Fibroblast of peridontal ligament (primary cell): ENCODE measurements at regions not wholly inside any gene's neighbourhood (a gene's known extent, or its start where the extent isn't known, plus 50 kb on each side); places are given as distances from the start of the nearest gene placed in this dataset.
"Not testable (repeated sequence)": the region's sequence is repeated elsewhere in the genome, so short reads cannot be mapped to it uniquely, and the experiment has no call there.

Experiments
- DNase-seq: peaks from one replicate; pipeline ENCODE4 v3.0.0-alpha.2; 2010; ENCODE audit errors: extremely low read depth

DNA sequence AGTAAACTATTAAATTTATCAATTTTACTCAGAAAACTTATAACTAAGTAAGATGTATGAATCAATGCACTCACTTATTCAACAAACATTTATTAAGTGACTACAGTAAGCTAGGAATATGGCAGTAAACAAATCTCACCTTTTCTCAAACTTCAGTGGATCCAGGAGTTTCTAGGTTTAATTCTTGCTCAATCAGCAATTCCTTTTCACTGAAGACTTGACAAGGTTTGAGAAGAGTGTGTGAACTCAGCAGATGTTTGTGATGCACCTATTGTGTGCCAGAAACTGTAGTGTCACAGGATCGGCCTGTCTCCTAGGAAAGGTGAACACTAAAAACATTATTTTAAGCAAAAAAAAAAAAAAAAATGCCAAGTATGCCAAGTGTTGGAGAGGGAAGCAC is 167.8 kb downstream of the ALG10 start:
- no peak for DNase-seq

- no peak for DNase-seq
Observed at GRCh38 chr12:34198924-34199323, 176.6 kb downstream of the ALG10 start.

DNA sequence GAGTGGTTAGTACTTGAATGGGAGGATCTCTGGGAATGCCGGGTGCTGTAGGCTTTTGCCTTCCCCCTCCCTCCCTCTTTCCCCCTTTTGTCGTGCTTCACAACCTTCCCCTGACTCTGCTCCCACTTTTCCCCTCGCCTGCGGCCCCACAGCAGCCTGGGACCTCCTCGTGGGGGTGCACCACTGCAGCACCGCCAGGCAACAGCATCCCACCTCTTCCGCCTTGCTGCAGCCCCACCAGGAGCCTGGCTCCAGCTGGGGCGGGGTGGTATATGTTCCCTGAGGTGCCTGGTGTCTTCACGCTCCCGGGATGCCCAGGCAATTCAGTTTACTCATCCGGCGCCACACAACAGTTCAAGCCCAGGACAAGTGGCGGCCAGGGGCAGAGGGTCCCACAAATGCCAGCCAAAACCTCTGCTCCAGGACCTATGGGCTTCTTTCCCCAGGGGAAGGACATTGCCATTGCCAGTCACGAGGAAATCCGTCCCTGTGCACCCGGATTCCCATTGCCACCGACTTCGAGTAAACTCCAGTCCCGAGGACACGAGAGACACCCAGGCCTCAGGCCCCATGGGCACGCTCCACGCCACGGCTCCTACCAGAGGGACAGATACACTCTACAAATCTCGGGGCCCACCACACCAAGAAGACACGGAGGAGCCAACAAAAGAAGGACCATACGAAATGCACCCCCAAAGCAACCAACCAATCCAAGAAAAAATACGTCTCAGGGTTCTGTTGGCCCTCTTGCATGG is 181.7 kb downstream of the ALG10 start:
- DNase-seq, result no peak

DNA sequence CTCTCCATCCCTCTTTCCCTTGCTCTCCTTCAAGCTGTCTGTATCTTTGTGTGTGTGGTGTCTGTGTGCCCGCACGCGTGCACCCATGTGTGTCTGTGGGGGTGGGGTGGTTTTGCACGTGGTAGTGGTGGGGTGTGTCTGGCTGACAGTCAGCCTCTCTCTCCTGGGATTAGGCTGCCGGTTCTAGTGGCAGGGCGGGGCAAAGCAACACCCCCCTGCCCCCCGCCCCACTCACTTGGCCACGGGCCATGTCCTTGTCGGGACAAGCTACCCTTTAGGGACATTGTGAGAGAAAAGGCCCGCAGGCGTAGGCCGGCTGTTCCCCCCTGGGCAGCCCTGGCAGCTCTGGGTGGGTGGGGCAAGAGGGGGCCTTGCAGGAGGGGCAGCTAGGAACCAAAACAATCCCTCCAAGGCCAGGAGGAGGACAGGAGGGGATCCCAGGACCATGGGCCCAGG is 182.6 kb downstream of the ALG10 start:
- no peak for DNase-seq

DNA sequence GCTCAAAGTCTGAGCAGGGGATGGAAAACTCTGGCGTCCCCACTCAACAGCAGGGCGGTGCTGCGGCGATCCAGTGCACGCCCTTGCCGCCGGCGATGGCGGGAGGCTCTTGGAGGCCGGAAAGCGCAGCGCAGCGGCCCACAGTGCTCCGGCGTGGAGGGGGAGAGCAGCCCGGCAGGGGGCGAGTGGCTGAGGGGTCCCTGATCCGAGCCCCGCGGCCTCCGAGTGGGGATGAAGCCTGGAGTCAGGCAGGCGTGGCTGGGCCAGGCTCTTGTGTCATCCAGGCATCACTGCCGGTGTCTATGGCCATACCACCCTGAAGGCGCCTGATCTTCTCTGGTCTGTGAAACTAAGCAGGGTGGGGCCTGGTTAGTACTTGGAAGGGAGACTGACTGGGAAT is 183.1 kb downstream of the ALG10 start:
- DNase-seq, result no peak

- DNase-seq, result no peak
Observed at GRCh38 chr12:34206061-34206785, 183.9 kb downstream of the ALG10 start.

DNA sequence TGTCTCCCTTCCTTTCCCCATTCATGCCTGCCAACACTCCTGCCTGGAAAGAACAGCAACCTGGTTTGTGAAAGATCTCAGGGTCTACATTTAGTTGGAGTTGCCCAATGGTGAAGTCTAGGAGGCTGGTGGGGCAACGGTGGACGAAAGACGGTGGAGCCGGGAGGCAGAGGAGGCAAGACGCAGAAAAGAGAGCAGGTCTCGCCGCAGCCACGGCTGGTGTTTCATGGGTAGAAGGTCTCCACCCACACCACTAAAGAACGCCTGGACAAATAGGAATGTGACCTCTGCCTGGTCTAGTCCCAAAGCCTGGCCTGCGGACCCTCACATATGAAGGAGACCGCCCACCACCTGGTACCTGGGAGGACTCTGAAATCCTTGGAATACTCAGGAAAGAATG is 185.6 kb downstream of the ALG10 start:
- DNase-seq, result no peak

DNA sequence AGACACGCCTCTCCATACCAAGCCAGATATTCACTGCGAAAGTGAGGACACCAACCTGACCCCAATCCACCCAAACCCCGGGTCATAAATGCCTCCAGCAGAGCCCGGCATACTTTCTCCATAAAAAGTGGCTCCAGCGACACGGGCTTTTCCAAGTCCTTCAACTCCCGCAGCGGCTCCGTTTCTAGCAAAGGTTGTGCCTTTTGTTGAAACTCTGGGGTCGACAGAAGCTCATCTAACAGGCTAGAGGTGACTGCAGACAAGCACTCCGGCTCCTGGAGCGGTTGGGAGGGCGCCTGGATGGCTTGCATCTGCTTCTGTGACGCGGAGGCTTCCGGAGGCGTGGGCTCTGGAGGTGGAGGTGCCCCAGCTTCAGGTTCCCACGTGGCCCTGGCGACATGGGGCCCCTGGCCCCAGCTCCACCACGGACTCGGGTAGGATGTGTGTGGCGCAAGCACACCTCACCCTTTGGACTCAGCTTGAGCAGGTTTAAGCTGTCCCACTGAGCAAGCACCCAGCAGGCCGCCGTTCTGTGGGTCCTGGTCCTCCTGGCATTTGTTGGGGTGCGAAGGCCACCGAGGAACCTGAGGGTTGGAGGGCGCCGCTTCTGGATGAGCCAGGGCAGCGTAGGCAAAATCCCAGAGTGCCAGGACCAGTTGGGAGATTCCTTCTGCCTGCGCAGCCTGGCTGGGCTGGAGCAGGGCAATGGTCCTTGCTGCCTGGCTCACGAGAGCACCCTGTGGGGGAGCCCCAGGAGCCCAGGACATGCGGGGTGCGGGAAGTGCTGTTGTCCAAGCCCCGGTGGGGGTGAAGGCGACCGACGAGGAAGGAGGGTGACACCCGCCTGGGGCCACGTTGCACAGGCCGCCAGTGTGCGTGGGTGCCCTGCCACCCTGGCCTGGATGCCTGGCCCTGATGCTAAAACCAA is 186.3 kb downstream of the ALG10 start:
- DNase-seq, result no peak

- no peak for DNase-seq
Observed at GRCh38 chr12:34209259-34209835, 187.1 kb downstream of the ALG10 start.

GRCh38 chr12:34210183-34210582 is 187.9 kb downstream of the ALG10 start:
- DNase-seq, result no peak

DNA sequence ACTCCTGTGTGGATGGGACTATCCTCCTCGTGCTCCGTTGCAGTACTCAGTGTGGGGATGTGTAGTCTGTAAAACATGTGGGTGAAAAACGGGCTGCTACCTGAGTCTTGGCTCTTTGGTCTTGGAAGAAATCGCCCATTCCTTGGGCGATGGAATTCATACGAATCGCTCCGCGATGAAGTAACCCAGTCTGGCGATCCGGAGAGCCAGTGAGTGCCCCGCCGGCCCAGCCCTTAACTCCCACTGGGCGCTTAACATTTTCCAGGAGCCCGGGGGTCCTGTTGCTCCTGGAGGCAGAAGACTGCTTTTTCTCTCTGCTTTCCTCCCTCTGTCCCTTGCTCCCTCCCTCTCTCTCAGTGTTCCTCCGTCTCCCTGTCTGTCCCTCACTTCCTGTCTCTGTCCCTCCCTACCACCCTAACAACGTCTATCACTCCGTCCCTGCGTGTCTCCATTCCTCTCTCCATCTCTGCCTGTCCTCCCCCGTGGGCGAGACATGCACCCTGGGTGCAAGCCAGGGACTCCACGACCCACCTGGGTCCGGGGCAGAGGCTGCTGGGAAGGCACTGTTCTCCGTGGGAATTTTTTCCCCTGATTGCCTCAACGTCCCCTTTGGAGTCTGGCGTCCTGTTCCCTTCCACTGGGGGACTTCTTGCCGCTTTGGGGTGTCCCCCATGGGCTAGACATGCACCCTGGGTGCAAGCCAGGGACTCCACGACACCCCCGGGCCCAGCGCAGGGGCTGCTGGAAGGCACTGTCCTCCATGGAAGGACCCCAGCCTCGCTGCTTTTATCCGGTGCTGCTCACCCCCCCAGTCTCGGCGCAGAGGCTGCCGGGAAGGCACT is 188.6 kb downstream of the ALG10 start:
- DNase-seq, result no peak

DNA sequence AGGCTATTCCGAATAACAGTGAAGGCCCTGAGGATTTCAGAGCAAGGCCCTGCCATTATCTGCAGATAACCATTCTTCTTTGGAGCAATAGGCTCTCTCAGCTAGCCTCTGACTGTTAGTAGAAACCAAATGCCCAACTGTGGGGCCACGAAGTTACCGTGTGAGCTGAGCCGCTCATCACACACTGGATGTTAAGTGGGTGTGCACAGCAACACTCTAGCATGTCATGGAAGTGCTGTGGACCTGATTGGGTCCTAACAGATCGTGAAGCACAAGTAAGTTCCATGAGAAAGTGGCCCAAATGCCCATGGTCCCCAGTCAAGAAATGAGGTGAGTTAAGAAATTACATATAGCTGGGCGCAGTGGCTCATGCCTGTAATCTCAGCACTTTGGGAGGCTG is 190.4 kb downstream of the ALG10 start:
- DNase-seq, result no peak

GRCh38 chr12:34214011-34214410 is 191.7 kb downstream of the ALG10 start:
- DNase-seq, result no peak

DNA sequence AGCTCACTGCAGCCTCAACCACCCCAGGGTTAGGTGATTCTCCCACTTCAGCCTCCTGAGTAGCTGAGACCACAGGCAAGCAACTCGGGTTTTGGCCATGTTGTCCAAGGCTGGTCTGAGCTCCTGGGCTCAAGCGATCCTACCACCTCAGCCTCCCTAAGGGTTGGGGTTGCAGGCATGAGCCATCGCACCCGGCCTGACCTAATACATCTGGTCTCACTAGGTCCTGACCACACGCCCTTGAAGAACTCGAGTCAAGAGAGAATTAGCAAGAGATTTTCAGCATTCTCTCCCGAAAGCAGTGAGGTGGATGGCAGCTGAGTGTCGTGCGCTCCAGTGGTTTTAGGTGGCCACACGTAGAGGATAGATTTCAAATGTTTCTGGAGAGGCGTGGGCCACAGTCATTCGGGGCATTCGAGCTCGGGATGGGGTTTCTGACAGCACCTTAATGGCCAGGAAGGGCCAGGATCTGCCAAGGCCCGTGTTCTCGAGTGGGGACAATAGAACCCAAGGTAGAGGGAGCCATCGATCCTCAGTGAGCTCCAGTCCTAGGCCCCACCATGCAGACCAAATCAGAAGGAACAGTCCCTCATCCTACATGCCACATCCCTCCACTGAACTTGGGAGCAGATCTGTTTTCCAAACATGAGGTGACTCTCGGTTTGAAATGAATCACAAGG is 193.1 kb downstream of the ALG10 start:
- DNase-seq, result no peak

GRCh38 chr12:34215893-34216285 is 193.6 kb downstream of the ALG10 start:
- DNase-seq, result no peak

DNA sequence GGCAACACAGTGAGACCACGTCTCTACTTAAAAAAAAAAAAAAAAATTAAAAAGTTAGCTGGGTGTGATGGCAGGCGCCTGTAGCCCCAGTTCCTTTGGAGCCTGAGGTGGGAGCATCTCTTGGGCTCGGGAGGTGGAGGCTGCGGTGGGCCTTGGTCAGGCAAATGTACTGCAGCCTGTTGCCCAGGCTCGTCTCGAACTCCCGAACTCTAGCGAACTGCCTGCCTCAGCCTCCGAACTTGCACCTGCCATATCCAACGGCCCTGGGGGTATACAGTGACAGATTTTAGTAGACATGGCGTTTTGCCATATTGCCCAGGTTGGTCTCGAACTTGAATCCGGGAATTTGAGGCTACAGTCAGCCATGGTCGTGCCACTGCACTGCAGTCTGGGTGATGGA is 195.4 kb downstream of the ALG10 start:
- no peak for DNase-seq

GRCh38 chr12:34218193-34219045 is 196.1 kb downstream of the ALG10 start:
- DNase-seq, result peak; percentile 65

GRCh38 chr12:34219046-34219770 is 196.9 kb downstream of the ALG10 start:
- no peak for DNase-seq

DNA sequence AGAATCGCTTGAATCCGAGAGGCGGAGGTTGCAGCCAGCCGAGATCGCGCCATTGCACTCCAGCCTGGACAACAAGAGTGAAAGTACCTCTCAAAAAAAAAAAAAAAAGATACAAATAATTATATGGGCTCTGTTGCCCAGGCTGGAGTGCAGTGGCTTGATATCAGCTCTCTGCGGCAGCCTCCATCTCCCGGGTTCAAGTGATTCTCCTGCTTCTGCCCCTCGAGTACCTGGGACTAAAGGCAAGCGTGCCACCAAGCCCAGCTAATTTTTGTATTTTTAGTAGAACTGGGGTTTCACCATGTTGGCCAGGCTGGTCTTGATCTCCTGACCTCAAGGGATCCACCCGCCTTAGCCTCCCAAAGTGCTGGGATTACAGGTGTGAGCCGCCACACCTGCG is 197.8 kb downstream of the ALG10 start:
- DNase-seq, result not testable (repeated sequence)
